ENCODE measurements at regions not wholly inside any gene's neighbourhood (a gene's known extent, or its start where the extent isn't known, plus 50 kb on each side); places are given as distances from the start of the nearest gene placed in this dataset.

DNA sequence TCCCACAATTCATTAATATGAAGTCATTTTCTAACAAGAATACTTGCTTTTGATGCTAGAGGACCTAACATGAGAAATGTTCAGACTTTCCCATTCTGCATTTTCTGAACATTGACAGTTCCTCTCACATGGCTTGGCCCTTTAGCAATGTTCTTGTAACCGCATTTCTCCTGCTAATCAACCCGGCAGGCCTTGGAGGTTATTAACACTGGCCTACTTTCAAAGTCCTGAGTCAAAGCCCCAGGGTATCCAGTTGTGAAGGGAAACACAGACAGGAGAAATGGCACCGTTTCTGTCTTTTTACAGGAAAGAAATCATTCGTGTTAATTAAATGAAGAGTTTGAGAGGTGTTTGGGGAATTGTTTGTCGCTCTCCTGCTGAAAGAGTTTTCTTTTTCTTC is 446.5 kb upstream of the MIS18BP1 start:
- Histone ChIP-seq H3K9ac (ENCODE audit: low read depth, low read length) (no peak overlapping the region), H3K4me2 (ENCODE audit: insufficient read depth, low read length) (no peak overlapping the region), H3K9me3 (ENCODE audit: insufficient read depth, low read length, severe bottlenecking) (no peaks in the 10 kb centered on the region), H3K36me3 (ENCODE audit: insufficient read depth, low read length) (no peaks in the 10 kb centered on the region), H3K4me1 (ENCODE audit: insufficient read depth, low read length) (no peaks in the 10 kb centered on the region), H3K4me3 (ENCODE audit: low read depth in 1 of 2, low read length in 2 of 2) (no peak overlapping the region), H3K27ac (ENCODE audit: low read length) (no peak overlapping the region), H3K27me3 (ENCODE audit: insufficient read depth, low read length, poor library complexity) (no peaks in the 10 kb centered on the region), H4K20me1 (ENCODE audit: insufficient read depth, low read length) (no peaks in the 10 kb centered on the region), H3K79me2 (ENCODE audit: insufficient read depth, low read length) (no peaks in the 10 kb centered on the region), H2AFZ (ENCODE audit: low read depth, low read length) (no peak overlapping the region)
- DNase-seq, result no peak
- ATAC-seq (ENCODE audit: insufficient read depth, low read depth), result no peak
- no peak for TF ChIP-seq EZH2 (IDR thresholded peaks at IDR 0.05; ENCODE audit: borderline replicate concordance, low read depth, low read length, severe bottlenecking)
- TF ChIP-seq, protein P1, sequence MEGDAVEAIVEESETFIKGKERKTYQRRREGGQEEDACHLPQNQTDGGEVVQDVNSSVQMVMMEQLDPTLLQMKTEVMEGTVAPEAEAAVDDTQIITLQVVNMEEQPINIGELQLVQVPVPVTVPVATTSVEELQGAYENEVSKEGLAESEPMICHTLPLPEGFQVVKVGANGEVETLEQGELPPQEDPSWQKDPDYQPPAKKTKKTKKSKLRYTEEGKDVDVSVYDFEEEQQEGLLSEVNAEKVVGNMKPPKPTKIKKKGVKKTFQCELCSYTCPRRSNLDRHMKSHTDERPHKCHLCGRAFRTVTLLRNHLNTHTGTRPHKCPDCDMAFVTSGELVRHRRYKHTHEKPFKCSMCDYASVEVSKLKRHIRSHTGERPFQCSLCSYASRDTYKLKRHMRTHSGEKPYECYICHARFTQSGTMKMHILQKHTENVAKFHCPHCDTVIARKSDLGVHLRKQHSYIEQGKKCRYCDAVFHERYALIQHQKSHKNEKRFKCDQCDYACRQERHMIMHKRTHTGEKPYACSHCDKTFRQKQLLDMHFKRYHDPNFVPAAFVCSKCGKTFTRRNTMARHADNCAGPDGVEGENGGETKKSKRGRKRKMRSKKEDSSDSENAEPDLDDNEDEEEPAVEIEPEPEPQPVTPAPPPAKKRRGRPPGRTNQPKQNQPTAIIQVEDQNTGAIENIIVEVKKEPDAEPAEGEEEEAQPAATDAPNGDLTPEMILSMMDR (IDR thresholded peaks at IDR 0.05; ENCODE audit: borderline replicate concordance, extremely low read depth, low read length, poor library complexity, severe bottlenecking), result no peak

DNA sequence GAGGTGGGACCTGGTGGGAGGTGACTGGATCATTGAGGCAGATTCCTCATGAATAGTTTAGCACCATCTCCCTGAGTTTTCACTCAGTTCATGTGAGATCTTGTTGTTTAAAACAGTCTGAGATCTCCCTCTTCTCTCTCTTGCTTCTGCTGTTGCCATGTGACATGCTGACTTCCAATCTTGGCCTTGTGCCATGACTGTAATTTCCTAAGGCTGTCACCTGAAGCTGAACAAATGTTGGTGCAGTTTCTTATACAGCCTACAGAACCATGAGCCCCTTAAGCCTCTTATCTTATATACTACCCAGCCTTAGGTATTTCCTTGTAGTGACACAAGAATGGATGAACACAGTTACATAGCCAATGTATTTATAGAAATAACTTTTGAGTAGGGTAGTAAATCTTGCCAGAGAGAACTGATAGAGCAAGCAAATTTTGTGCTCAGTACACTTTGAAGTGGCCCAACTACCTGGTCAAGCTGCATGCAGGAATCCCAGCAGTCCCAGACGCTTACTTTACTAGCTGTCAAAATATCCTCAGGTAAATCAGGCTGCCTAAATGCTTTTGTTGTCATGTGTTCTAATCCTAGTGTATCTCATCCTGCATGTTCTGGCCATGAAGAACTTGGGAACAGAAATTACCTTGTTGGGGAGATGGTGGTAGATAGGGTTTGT is 445.6 kb upstream of the MIS18BP1 start:
- H3K9me3 ChIP-seq (ENCODE audit: insufficient read depth, low read length, severe bottlenecking), result no peaks in the 10 kb centered on the region
- DNase-seq (no peak), ATAC-seq (ENCODE audit: insufficient read depth, low read depth) (no peak)
- H3K4me2 ChIP-seq (ENCODE audit: insufficient read depth, low read length), result no peak overlapping the region
- H3K9ac ChIP-seq (ENCODE audit: low read depth, low read length), result no peak overlapping the region
- H3K4me1 ChIP-seq (ENCODE audit: insufficient read depth, low read length), result no peaks in the 10 kb centered on the region
- no peaks in the 10 kb centered on the region for H4K20me1 ChIP-seq (ENCODE audit: insufficient read depth, low read length)
- no peaks in the 10 kb centered on the region for H3K36me3 ChIP-seq (ENCODE audit: insufficient read depth, low read length)
- TF ChIP-seq, protein P1 (IDR thresholded peaks at IDR 0.05; ENCODE audit: borderline replicate concordance, extremely low read depth, low read length, poor library complexity, severe bottlenecking), result no peak
- TF ChIP-seq EZH2 (IDR thresholded peaks at IDR 0.05; ENCODE audit: borderline replicate concordance, low read depth, low read length, severe bottlenecking), result no peak
- H3K4me3 ChIP-seq (ENCODE audit: low read depth in 1 of 2, low read length in 2 of 2), result no peak overlapping the region
- H2AFZ ChIP-seq (ENCODE audit: low read depth, low read length), result no peak overlapping the region
- no peaks in the 10 kb centered on the region for H3K27me3 ChIP-seq (ENCODE audit: insufficient read depth, low read length, poor library complexity)
- no peaks in the 10 kb centered on the region for H3K79me2 ChIP-seq (ENCODE audit: insufficient read depth, low read length)
- H3K27ac ChIP-seq (ENCODE audit: low read length), result no peak overlapping the region

DNA sequence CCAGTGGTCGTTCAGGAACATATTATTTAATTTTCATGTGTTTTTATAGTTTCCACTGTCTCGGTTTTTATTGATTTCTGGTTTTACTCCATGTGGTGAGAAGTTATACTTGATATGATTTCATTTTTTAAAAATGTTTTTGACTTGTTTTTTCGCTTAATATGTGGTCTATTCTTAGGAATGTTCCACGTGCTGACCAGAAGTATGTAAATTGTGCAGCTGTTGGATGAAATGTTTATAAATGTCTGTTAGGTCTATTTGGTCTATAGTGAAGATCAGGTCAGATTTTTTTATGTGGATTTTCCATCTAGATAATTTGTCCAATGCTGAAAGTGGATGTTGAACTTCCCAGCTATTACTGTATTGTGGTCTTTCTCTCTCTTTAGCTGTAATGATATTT is 433.8 kb upstream of the MIS18BP1 start:
- no peaks in the 10 kb centered on the region for H4K20me1 ChIP-seq (ENCODE audit: insufficient read depth, low read length)
- TF ChIP-seq, protein P1 (IDR thresholded peaks at IDR 0.05; ENCODE audit: borderline replicate concordance, extremely low read depth, low read length, poor library complexity, severe bottlenecking), result no peak
- no peak for TF ChIP-seq EZH2 (IDR thresholded peaks at IDR 0.05; ENCODE audit: borderline replicate concordance, low read depth, low read length, severe bottlenecking)
- no peaks in the 10 kb centered on the region for H3K9me3 ChIP-seq (ENCODE audit: insufficient read depth, low read length, severe bottlenecking)
- H3K4me1 ChIP-seq (ENCODE audit: insufficient read depth, low read length), result no peaks in the 10 kb centered on the region
- no peak overlapping the region for H3K4me3 ChIP-seq (ENCODE audit: low read depth in 1 of 2, low read length in 2 of 2)
- no peak overlapping the region for H2AFZ ChIP-seq (ENCODE audit: low read depth, low read length)
- DNase-seq, result no peak
- no peaks in the 10 kb centered on the region for H3K27me3 ChIP-seq (ENCODE audit: insufficient read depth, low read length, poor library complexity)
- H3K4me2 ChIP-seq (ENCODE audit: insufficient read depth, low read length), result no peak overlapping the region
- H3K79me2 ChIP-seq (ENCODE audit: insufficient read depth, low read length), result no peaks in the 10 kb centered on the region
- no peak overlapping the region for H3K9ac ChIP-seq (ENCODE audit: low read depth, low read length)
- H3K36me3 ChIP-seq (ENCODE audit: insufficient read depth, low read length), result no peaks in the 10 kb centered on the region
- no peak overlapping the region for H3K27ac ChIP-seq (ENCODE audit: low read length)
- ATAC-seq (ENCODE audit: insufficient read depth, low read depth), result no peak
